K562 (cell line): ENCODE measurements at regions not wholly inside any gene's neighbourhood (a gene's known extent, or its start where the extent isn't known, plus 50 kb on each side); places are given as distances from the start of the nearest gene placed in this dataset.

Experiments used
- ATAC-seq: fragments of 200-7000 bp; cut with Tn5 transposase; 3 replicates; pipeline ENCODE4 v1.9.1; 2020; ENCODE audit warnings: moderate library complexity
- BruUV-seq: library from RNA; stranded (reverse); fragments of 400-500 nt; replicated peaks from 2 replicates; lab custom pipeline; 2021; lab: Mats Ljungman, UMichigan
- CTCF ChIA-PET: fragments of 300-600 bp; formaldehyde crosslinking; extraction: SDS; loops from one replicate; lab custom pipeline; 2021; ENCODE audit warnings: low intra/inter-chr PET ratio; lab: Yijun Ruan, JAX
- POLR2A ChIA-PET: fragments of 300-600, 350-650 bp; sonication (Branson Sonifier 250); formaldehyde crosslinking; extraction: SDS; loops from one replicate; lab custom pipeline; 2021; ENCODE audit warnings: antibody characterized with exemption, inconsistent platforms; lab: Yijun Ruan, JAX
- DNase-seq, 4 experiments: peaks; one replicate each; pipeline versions ENCODE4 v3.0.0 to v3.0.0-alpha.2; 2011 to 2018; ENCODE audit warnings: low spot score in 3 of 4, mixed read lengths in 3 of 4; ENCODE audit errors: extremely low read depth in 1 of 4
- FAIRE-seq: peaks from 2 replicates; lab custom pipeline; 2011; peaks lifted over from hg19 to GRCh38; lab: Jason Lieb, UNC
- H2AFZ ChIP-seq: 2 replicates; pipeline ENCODE4 v1.6.0; 2011; ENCODE audit warnings: low read depth, low read length, control low read depth, inconsistent platforms
- H3K27ac ChIP-seq: fragments of 200-600 bp; 3 replicates; pipeline ENCODE4 v1.8.0; 2011; ENCODE audit warnings: low read depth, mild to moderate bottlenecking, control low read depth, inconsistent platforms, low read length, moderate library complexity, mixed read lengths; ENCODE audit errors: extremely low read depth
- H3K27me3 ChIP-seq, 2 experiments: fragments of 300-600 bp in 1 of 2; 2 replicates in 1 of 2; 3 replicates in 1 of 2; pipeline versions ENCODE4 v1.6.0 to v1.8.0; 2011; ENCODE audit warnings: inconsistent platforms in 2 of 2, low read length in 2 of 2, mild to moderate bottlenecking in 1 of 2, mixed read lengths in 1 of 2, moderate library complexity in 1 of 2; ENCODE audit not compliant: control insufficient read depth in 2 of 2, insufficient read depth in 2 of 2
- H3K36me3 ChIP-seq: fragments of 300-600 bp; 3 replicates; pipeline ENCODE4 v1.8.0; 2011; ENCODE audit warnings: mild to moderate bottlenecking, low read length, inconsistent platforms; ENCODE audit not compliant: control insufficient read depth, insufficient read depth
- H3K4me1 ChIP-seq, 2 experiments: fragments of 200-600 bp in 1 of 2; replicated peaks in 1 of 2; 2 replicates in 1 of 2; 3 replicates in 1 of 2; pipeline versions ENCODE4 v1.5.1 to v1.8.0; 2011; ENCODE audit warnings: inconsistent platforms in 2 of 2, low read length in 2 of 2, mild to moderate bottlenecking in 1 of 2, mixed read lengths in 1 of 2, moderate library complexity in 1 of 2; ENCODE audit not compliant: control insufficient read depth in 2 of 2, insufficient read depth in 2 of 2
- H3K4me2 ChIP-seq: 2 replicates; pipeline ENCODE4 v1.6.1; 2011; ENCODE audit warnings: low read length, control low read depth, inconsistent platforms, mixed read lengths; ENCODE audit not compliant: insufficient read depth
- H3K4me3 ChIP-seq: fragments of 200-600 bp; sonication (generic), shearing (Covaris generic); 2 replicates; pipeline ENCODE4 v1.5.1; 2016; ENCODE audit warnings: control low read depth, inconsistent platforms
- H3K79me2 ChIP-seq: fragments of 200-600 bp; 3 replicates; pipeline ENCODE4 v1.8.0; 2011; ENCODE audit warnings: low read length, inconsistent platforms; ENCODE audit not compliant: control insufficient read depth, insufficient read depth
- H3K9ac ChIP-seq, 2 experiments: 2 replicates each; pipeline versions ENCODE4 v1.6.0 to v1.6.1; 2011; ENCODE audit warnings: low read depth in 2 of 2, low read length in 2 of 2, control low read depth in 1 of 2, inconsistent platforms in 1 of 2, mild to moderate bottlenecking in 1 of 2, mixed read lengths in 1 of 2; ENCODE audit not compliant: insufficient read depth in 1 of 2
- H3K9me1 ChIP-seq: one replicate; pipeline ENCODE4 v1.6.0; 2011; ENCODE audit warnings: inconsistent platforms, mild to moderate bottlenecking, low read length, moderate library complexity; ENCODE audit not compliant: control insufficient read depth, insufficient read depth
- H3K9me3 ChIP-seq: replicated peaks from 2 replicates; pipeline ENCODE4 v1.5.1; 2011; ENCODE audit warnings: low read depth, low read length, inconsistent platforms; ENCODE audit not compliant: control insufficient read depth, insufficient read depth
- H4K20me1 ChIP-seq: replicated peaks from 2 replicates; pipeline ENCODE4 v1.6.1; 2011; ENCODE audit warnings: low read length, inconsistent platforms, mixed read lengths; ENCODE audit not compliant: control insufficient read depth, insufficient read depth
- ZBTB40 ChIP-seq, 2 experiments: fragments of 450-650 bp in 1 of 2; sonication (generic) in 1 of 2; formaldehyde crosslinking in 1 of 2; IDR thresholded peaks; 2 replicates each; pipeline versions ENCODE4 v1.7.1 to v1.9.0; 2016 to 2022; ENCODE audit warnings: inconsistent platforms in 1 of 2, mild to moderate bottlenecking in 1 of 2, missing genetic modification reagents in 1 of 2
- ZNF318 ChIP-seq, 2 experiments: fragments of 450-650 bp; IDR thresholded peaks; 2 replicates each; pipeline ENCODE4 v1.6.1; 2016; ENCODE audit warnings: mild to moderate bottlenecking in 2 of 2, borderline replicate concordance in 1 of 2, low read depth in 1 of 2, moderate library complexity in 1 of 2
- WGBS: fragments of 100-300 bp; shearing (Covaris generic); methylation state at CpG from one replicate; pipeline ENCODE4 v1.1.6; 2016; ENCODE audit warnings: low coverage, mixed read lengths; ENCODE audit not compliant: insufficient coverage; ENCODE audit errors: missing lambda C conversion rate; 5-methylcytosine and 5-hydroxymethylcytosine counted together
- in situ Hi-C: fragments of 300-500 bp; cut with MboI; formaldehyde crosslinking; loops from 4 replicates; pipeline ENCODE4 v1.15.0; 2018; ENCODE audit warnings: inconsistent platforms, mixed read lengths
- intact Hi-C: fragments of 100-400 bp; cut with micrococcal nuclease; formaldehyde crosslinking; loops from 2 replicates; pipeline ENCODE4 v1.14.2; 2022

GRCh38 chr6:166809721-166810120 lies 146.6 kb downstream of the RNASET2 start:
- FAIRE-seq (no peak), ATAC-seq (no peak), DNase-seq (no peak)
- Histone ChIP-seq H3K4me2 (no peak overlapping the region), H3K79me2 (no peaks in the 10 kb centered on the region), H3K27me3 (peaks cover 0 to 6% of the 10 kb centered on the region in 2 experiments; a peak in 1 of 5 replicates), H3K4me1 (no peaks in the 10 kb centered on the region), H4K20me1 (0 out of 2 replicates have a peak, but pooled peaks cover 3% of the 10 kb centered on the region), H3K9me1 (no peaks in the 10 kb centered on the region), H3K36me3 (no peaks in the 10 kb centered on the region), H3K9me3 (no peaks in the 10 kb centered on the region), H3K4me3 (no peak overlapping the region), H2AFZ (no peak overlapping the region), H3K9ac (no peak overlapping the region), H3K27ac (no peak overlapping the region)
- no TSS peak for BruUV-seq
- CTCF ChIA-PET = no interaction called here
- POLR2A ChIA-PET = no interaction called here
- WGBS = under 1% methylated on average over 8 of the region's 8 CpGs
- intact Hi-C loops (no loop called here), in situ Hi-C loops (no loop called here)
- TF ChIP-seq ZNF318 (IDR thresholded peaks at IDR 0.05; ENCODE audit: borderline replicate concordance in 1 of 2, low read depth in 1 of 2) = no peak
- TF ChIP-seq ZBTB40 (IDR thresholded peaks at IDR 0.05) = no peak
- TF ChIP-seq ZBTB40 (CRISPR knock-in tag; IDR thresholded peaks at IDR 0.05) = no peak
